A549 (cell line): ENCODE measurements at regions not wholly inside any gene's neighbourhood (a gene's known extent, or its start where the extent isn't known, plus 50 kb on each side); places are given as distances from the start of the nearest gene placed in this dataset.

Experiments used
- ATAC-seq, 2 experiments: fragments of 200-7000 bp in 1 of 2; fragments of >200 bp in 1 of 2; cut with Nextera tagmentation in 1 of 2; cut with Tn5 transposase in 1 of 2; 3 replicates each; pipeline versions ENCODE4 v1.8.0 to v1.9.1; 2018 to 2020; ENCODE audit warnings: mild to moderate bottlenecking in 1 of 2, moderate library complexity in 1 of 2
- CTCF ChIA-PET: fragments of 300-600 bp; sonication (Branson Sonifier 250); formaldehyde crosslinking; extraction: SDS; loops from one replicate; lab custom pipeline; 2021; ENCODE audit warnings: antibody characterized with exemption, inconsistent platforms; lab: Yijun Ruan, JAX
- POLR2A ChIA-PET: fragments of 350-600 bp; formaldehyde crosslinking; extraction: SDS; loops from one replicate; lab custom pipeline; 2021; ENCODE audit warnings: antibody characterized with exemption, inconsistent platforms; lab: Yijun Ruan, JAX
- DNase-seq, 2 experiments: peaks; one replicate each; pipeline versions ENCODE4 v3.0.0 to v3.0.0-alpha.2; 2011 to 2016; ENCODE audit warnings: low read depth in 1 of 2, low spot score in 1 of 2
- FAIRE-seq: peaks from 2 replicates; lab custom pipeline; 2011; peaks lifted over from hg19 to GRCh38; lab: Jason Lieb, UNC
- H3K27ac ChIP-seq, 2 experiments: fragments of >200 bp; sonication (Bioruptor Twin); formaldehyde crosslinking; 3 replicates each; pipeline ENCODE4 v1.5.1; 2016 to 2017
- H3K4me1 ChIP-seq: fragments of >200 bp; sonication (Bioruptor Twin); formaldehyde crosslinking; 3 replicates; pipeline ENCODE4 v1.6.1; 2016
- H3K4me2 ChIP-seq: fragments of >200 bp; sonication (Bioruptor Twin); formaldehyde crosslinking; 3 replicates; pipeline ENCODE4 v1.6.1; 2016
- H3K4me3 ChIP-seq: fragments of >200 bp; sonication (Bioruptor Twin); formaldehyde crosslinking; 3 replicates; pipeline ENCODE4 v1.5.1; 2016
- H3K9me3 ChIP-seq: fragments of >200 bp; sonication (Bioruptor Twin); formaldehyde crosslinking; 3 replicates; pipeline ENCODE4 v1.6.1; 2016
- ATOH8 ChIP-seq: fragments of 250-450 bp; sonication (Bioruptor Pico); IDR thresholded peaks from 2 replicates; pipeline ENCODE4 v1.5.0; 2020; ENCODE audit warnings: low read depth, mild to moderate bottlenecking, moderate library complexity
- CBX8 ChIP-seq: fragments of 200-600 bp; sonication (generic); IDR thresholded peaks from 2 replicates; pipeline ENCODE4 v1.6.1; 2016
- CEBPB ChIP-seq, 2 experiments: fragments of >200 bp in 1 of 2; sonication (Bioruptor Twin) in 1 of 2; formaldehyde crosslinking in 1 of 2; IDR thresholded peaks; 2 replicates each; pipeline ENCODE4 v1.6.1; 2012 to 2016
- CTCF ChIP-seq: fragments of >200 bp; sonication (Bioruptor Twin); formaldehyde crosslinking; IDR thresholded peaks from 3 replicates; pipeline ENCODE4 v1.5.1; 2016
- ELK1 ChIP-seq: fragments of 150-350 bp; IDR thresholded peaks from 2 replicates; pipeline ENCODE4 v1.6.1; 2014; ENCODE audit warnings: low read depth, mild to moderate bottlenecking, low read length
- ESRRA ChIP-seq: fragments of 150-350 bp; IDR thresholded peaks from 2 replicates; pipeline ENCODE4 v1.6.1; 2014; ENCODE audit warnings: mild to moderate bottlenecking, low read length, borderline replicate concordance
- GATA3 ChIP-seq: IDR thresholded peaks from 2 replicates; pipeline ENCODE4 v1.6.1; 2012; ENCODE audit warnings: borderline replicate concordance
- HES2 ChIP-seq: fragments of >200 bp; sonication (Bioruptor Twin); formaldehyde crosslinking; IDR thresholded peaks from 2 replicates; pipeline ENCODE4 v1.6.1; 2016
- HEYL ChIP-seq: fragments of 250-450 bp; sonication (Bioruptor Pico); IDR thresholded peaks from 2 replicates; pipeline ENCODE4 v1.8.0; 2021; ENCODE audit warnings: mild to moderate bottlenecking, moderate library complexity
- HOXB5 ChIP-seq: fragments of 250-450 bp; sonication (Bioruptor Pico); IDR thresholded peaks from 2 replicates; pipeline ENCODE4 v1.5.0; 2020; ENCODE audit warnings: mild to moderate bottlenecking, moderate library complexity
- KDM1A ChIP-seq: fragments of 200-600 bp; sonication (generic); IDR thresholded peaks from 2 replicates; pipeline ENCODE4 v1.6.1; 2016; ENCODE audit warnings: low read depth, mild to moderate bottlenecking
- NR3C1 ChIP-seq: fragments of >200 bp; sonication (Bioruptor Twin); formaldehyde crosslinking; IDR thresholded peaks from 3 replicates; pipeline ENCODE4 v1.6.1; 2017
- PBX3 ChIP-seq: IDR thresholded peaks from 2 replicates; pipeline ENCODE4 v1.6.1; 2012
- PHF8 ChIP-seq: fragments of 200-600 bp; sonication (generic); IDR thresholded peaks from 2 replicates; pipeline ENCODE4 v1.6.1; 2016; ENCODE audit warnings: low read depth, mild to moderate bottlenecking, antibody characterized with exemption, moderate library complexity, borderline replicate concordance
- POLR2A ChIP-seq: IDR thresholded peaks from 2 replicates; pipeline ENCODE4 v1.6.1; 2012; ENCODE audit warnings: mild to moderate bottlenecking, low read length
- POLR2AphosphoS2 ChIP-seq: conservative IDR thresholded peaks from 2 replicates; pipeline ENCODE4 v1.6.1; 2012; ENCODE audit warnings: low read length, improper control_type of control experiment, inconsistent platforms
- RCOR1 ChIP-seq: fragments of 150-350 bp; IDR thresholded peaks from 2 replicates; pipeline ENCODE4 v1.6.1; 2014; ENCODE audit warnings: antibody characterized with exemption, low read length, low read depth
- RFX5 ChIP-seq: fragments of 450-650 bp; IDR thresholded peaks from 2 replicates; pipeline ENCODE4 v1.7.1; 2014; ENCODE audit warnings: antibody characterized with exemption, mild to moderate bottlenecking, moderate library complexity
- RNF2 ChIP-seq: fragments of 200-600 bp; sonication (generic); IDR thresholded peaks from 2 replicates; pipeline ENCODE4 v1.6.1; 2016; ENCODE audit warnings: low read depth, mild to moderate bottlenecking, antibody characterized with exemption, moderate library complexity, borderline replicate concordance
- TP53 ChIP-seq: fragments of 250-450 bp; sonication (Bioruptor Pico); IDR thresholded peaks from 2 replicates; pipeline ENCODE4 v1.5.0; 2021; ENCODE audit warnings: mild to moderate bottlenecking, moderate library complexity
- USF2 ChIP-seq: fragments of 450-650 bp; IDR thresholded peaks from 2 replicates; pipeline ENCODE4 v1.6.1; 2014; ENCODE audit warnings: antibody characterized with exemption
- WGBS: methylation state at CpG from one replicate; pipeline ENCODE4 v1.1.6; 2017; ENCODE audit errors: missing lambda C conversion rate; 5-methylcytosine and 5-hydroxymethylcytosine counted together

- DNase-seq: no peak
- CTCF ChIA-PET: interaction anchor here (0.6 kb wide), 1 partner anchor 31 kb away, joined by 3 read pairs; no protein-coding TSS in a partner anchor
- no peak for TF ChIP-seq CEBPB (IDR thresholded peaks at IDR 0.05)
- TF ChIP-seq ELK1: no peak
- TF ChIP-seq ATOH8 (CRISPR knock-in tag): no peak
- TF ChIP-seq USF2: no peak
- TF ChIP-seq ESRRA: no peak
- TF ChIP-seq CBX8: no peak
- TF ChIP-seq RCOR1: no peak
- TF ChIP-seq HEYL (CRISPR knock-in tag): no peak
- TF ChIP-seq PHF8: no peak
- no peak for TF ChIP-seq RNF2
- no peak for TF ChIP-seq PBX3
- TF ChIP-seq GATA3: no peak
- TF ChIP-seq HES2: no peak
- no peak for TF ChIP-seq HOXB5
- TF ChIP-seq CTCF: no peak
- TF ChIP-seq RFX5: no peak
- TF ChIP-seq NR3C1: no peak
- no peak for TF ChIP-seq TP53 (CRISPR knock-in tag)
- no peak for TF ChIP-seq POLR2A
- no peak for FAIRE-seq
- Histone ChIP-seq H3K27ac (no peak overlapping the region), H3K4me3 (no peak overlapping the region), H3K9me3 (no peaks in the 10 kb centered on the region), H3K4me1 (no peaks in the 10 kb centered on the region), H3K4me2 (no peak overlapping the region)
- POLR2A ChIA-PET: no interaction called here
- 81% methylated on average over 7 of the region's 7 CpGs for WGBS
- ATAC-seq: no peak
These were observed 90.2 kb upstream of the VGLL4 start for GRCh38 chr3:11733914-11734313.

GRCh38 chr3:11727207-11727606 is 83.5 kb upstream of the VGLL4 start:
- no peak for DNase-seq
- Histone ChIP-seq H3K9me3 (no peaks in the 10 kb centered on the region), H3K4me1 (no peaks in the 10 kb centered on the region), H3K4me3 (no peak overlapping the region), H3K27ac (no peak overlapping the region), H3K4me2 (no peak overlapping the region)
- CTCF ChIA-PET: no interaction called here
- POLR2A ChIA-PET: no interaction called here
- WGBS: 51% methylated on average over 2 of the region's 2 CpGs
- no peak for FAIRE-seq
- ATAC-seq: no peak
- no peak for TF ChIP-seq KDM1A
- TF ChIP-seq POLR2AphosphoS2: no peak
